ENCODE measurements at regions not wholly inside any gene's neighbourhood (a gene's known extent, or its start where the extent isn't known, plus 50 kb on each side); places are given as distances from the start of the nearest gene placed in this dataset.
"Not testable (repeated sequence)": the region's sequence is repeated elsewhere in the genome, so short reads cannot be mapped to it uniquely, and the experiment has no call there.

DNA sequence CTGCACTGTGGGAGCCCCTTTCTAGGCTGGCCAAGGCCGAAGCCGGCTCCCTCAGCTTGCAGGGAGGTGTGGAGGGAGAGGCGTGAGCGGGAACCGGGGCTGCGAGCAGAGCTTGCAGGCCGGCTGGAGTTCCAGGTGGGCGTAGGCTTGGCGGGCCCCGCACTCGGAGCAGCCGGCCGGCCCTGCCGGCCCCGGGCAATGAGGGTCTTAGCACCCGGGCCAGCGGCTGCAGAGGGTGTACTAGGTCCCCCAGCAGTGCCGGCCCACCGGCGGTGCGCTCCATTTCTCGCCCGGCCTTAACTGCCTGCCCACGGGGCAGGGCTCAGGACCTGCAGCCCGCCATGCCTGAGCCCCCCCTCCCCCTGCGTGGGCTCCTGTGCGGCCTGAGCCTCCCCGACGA is 86.1 kb upstream of the SPEF2 start:
- TF ChIP-seq, protein P1, sequence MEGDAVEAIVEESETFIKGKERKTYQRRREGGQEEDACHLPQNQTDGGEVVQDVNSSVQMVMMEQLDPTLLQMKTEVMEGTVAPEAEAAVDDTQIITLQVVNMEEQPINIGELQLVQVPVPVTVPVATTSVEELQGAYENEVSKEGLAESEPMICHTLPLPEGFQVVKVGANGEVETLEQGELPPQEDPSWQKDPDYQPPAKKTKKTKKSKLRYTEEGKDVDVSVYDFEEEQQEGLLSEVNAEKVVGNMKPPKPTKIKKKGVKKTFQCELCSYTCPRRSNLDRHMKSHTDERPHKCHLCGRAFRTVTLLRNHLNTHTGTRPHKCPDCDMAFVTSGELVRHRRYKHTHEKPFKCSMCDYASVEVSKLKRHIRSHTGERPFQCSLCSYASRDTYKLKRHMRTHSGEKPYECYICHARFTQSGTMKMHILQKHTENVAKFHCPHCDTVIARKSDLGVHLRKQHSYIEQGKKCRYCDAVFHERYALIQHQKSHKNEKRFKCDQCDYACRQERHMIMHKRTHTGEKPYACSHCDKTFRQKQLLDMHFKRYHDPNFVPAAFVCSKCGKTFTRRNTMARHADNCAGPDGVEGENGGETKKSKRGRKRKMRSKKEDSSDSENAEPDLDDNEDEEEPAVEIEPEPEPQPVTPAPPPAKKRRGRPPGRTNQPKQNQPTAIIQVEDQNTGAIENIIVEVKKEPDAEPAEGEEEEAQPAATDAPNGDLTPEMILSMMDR (IDR thresholded peaks at IDR 0.05; ENCODE audit: control extremely low read depth in 1 of 3, insufficient read depth in 1 of 3, low read depth in 1 of 3, low read length in 3 of 3): not testable (repeated sequence)
- TF ChIP-seq, protein P2, sequence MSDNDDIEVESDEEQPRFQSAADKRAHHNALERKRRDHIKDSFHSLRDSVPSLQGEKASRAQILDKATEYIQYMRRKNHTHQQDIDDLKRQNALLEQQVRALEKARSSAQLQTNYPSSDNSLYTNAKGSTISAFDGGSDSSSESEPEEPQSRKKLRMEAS (IDR thresholded peaks at IDR 0.05): not testable (repeated sequence)
- TF ChIP-seq POLR2A (IDR thresholded peaks at IDR 0.05; ENCODE audit: control extremely low read depth in 1 of 2, low read depth in 2 of 2, low read length in 2 of 2): not testable (repeated sequence)

Data from H1 (cell line).